OCI-LY1 (cell line): ENCODE measurements at regions not wholly inside any gene's neighbourhood (a gene's known extent, or its start where the extent isn't known, plus 50 kb on each side); places are given as distances from the start of the nearest gene placed in this dataset.

Experiments
- H2AFZ ChIP-seq: fragments of 200-600 bp; sonication (generic), shearing (Covaris generic); 2 replicates; pipeline ENCODE4 v1.6.0; 2014; ENCODE audit warnings: antibody characterized with exemption, mild to moderate bottlenecking, low read length
- H3F3A ChIP-seq: fragments of 200-600 bp; sonication (generic), shearing (Covaris generic); 2 replicates; pipeline ENCODE4 v1.6.0; 2014; ENCODE audit warnings: mild to moderate bottlenecking, antibody characterized with exemption, low read length, moderate library complexity; ENCODE audit not compliant: insufficient read depth
- H3K27ac ChIP-seq: fragments of 200-600 bp; sonication (generic); 2 replicates; pipeline ENCODE4 v1.5.1; 2014; ENCODE audit warnings: low read length, mixed run types, mild to moderate bottlenecking, low read depth; ENCODE audit not compliant: poor library complexity, severe bottlenecking
- H3K27me3 ChIP-seq: fragments of 200-600 bp; sonication (generic); 2 replicates; pipeline ENCODE4 v1.6.0; 2014; ENCODE audit warnings: antibody characterized with exemption, mild to moderate bottlenecking, low read length, moderate library complexity; ENCODE audit not compliant: insufficient read depth
- H3K36me3 ChIP-seq: fragments of 200-600 bp; sonication (generic); 2 replicates; pipeline ENCODE4 v1.6.1; 2014; ENCODE audit warnings: mild to moderate bottlenecking, antibody characterized with exemption, low read length, moderate library complexity, mixed read lengths; ENCODE audit not compliant: insufficient read depth
- H3K4me1 ChIP-seq: fragments of 200-600 bp; sonication (generic); 2 replicates; pipeline ENCODE4 v1.5.1; 2014; ENCODE audit warnings: mild to moderate bottlenecking, low read length, moderate library complexity; ENCODE audit not compliant: insufficient read depth, severe bottlenecking
- H3K4me2 ChIP-seq: fragments of 200-600 bp; sonication (generic), shearing (Covaris generic); 2 replicates; pipeline ENCODE4 v1.6.1; 2014; ENCODE audit warnings: low read length
- H3K4me3 ChIP-seq: fragments of 200-600 bp; sonication (generic); 2 replicates; pipeline ENCODE4 v1.5.1; 2014; ENCODE audit warnings: low read length, low read depth, mild to moderate bottlenecking, mixed read lengths; ENCODE audit not compliant: poor library complexity, severe bottlenecking
- H3K79me2 ChIP-seq: fragments of 200-600 bp; shearing (Covaris generic); 2 replicates; pipeline ENCODE4 v1.6.1; 2016; ENCODE audit warnings: mixed run types, low read length, mixed read lengths; ENCODE audit not compliant: insufficient read depth
- H3K9ac ChIP-seq: fragments of 200-600 bp; sonication (generic), shearing (Covaris generic); 2 replicates; pipeline ENCODE4 v1.6.1; 2014; ENCODE audit warnings: mild to moderate bottlenecking, low read length, mixed read lengths
- H3K9me2 ChIP-seq: fragments of 200-600 bp; sonication (generic), shearing (Covaris generic); 2 replicates; pipeline ENCODE4 v1.6.1; 2014; ENCODE audit warnings: low read depth, mild to moderate bottlenecking, low read length, mixed read lengths
- H3K9me3 ChIP-seq: fragments of 200-600 bp; shearing (Covaris generic); 2 replicates; pipeline ENCODE4 v1.6.1; 2014; ENCODE audit warnings: low read length, mixed read lengths
- H4K20me1 ChIP-seq: fragments of 200-600 bp; sonication (generic), shearing (Covaris generic); 2 replicates; pipeline ENCODE4 v1.6.0; 2016; ENCODE audit warnings: mild to moderate bottlenecking, low read length; ENCODE audit not compliant: insufficient read depth
- CTCF ChIP-seq: fragments of 200-600 bp; sonication (generic), shearing (Covaris generic); IDR thresholded peaks from 2 replicates; pipeline ENCODE4 v1.5.1; 2017; ENCODE audit warnings: mild to moderate bottlenecking, antibody characterized with exemption, low read length, moderate library complexity, mixed read lengths
- EZH2 ChIP-seq: fragments of 200-600 bp; sonication (generic), shearing (Covaris generic); IDR thresholded peaks from 2 replicates; pipeline ENCODE4 v1.8.0; 2017; ENCODE audit warnings: borderline replicate concordance, mixed run types, mild to moderate bottlenecking, antibody characterized with exemption, low read length, moderate library complexity, mixed read lengths

- Histone ChIP-seq H3K4me1 (no peaks in the 10 kb centered on the region), H3K27ac (no peak overlapping the region), H3K4me2 (no peak overlapping the region), H3F3A (no peaks in the 10 kb centered on the region), H3K36me3 (no peaks in the 10 kb centered on the region), H3K9me3 (no peaks in the 10 kb centered on the region), H3K9me2 (no peaks in the 10 kb centered on the region), H2AFZ (no peak overlapping the region), H4K20me1 (no peaks in the 10 kb centered on the region), H3K79me2 (no peaks in the 10 kb centered on the region), H3K27me3 (no peaks in the 10 kb centered on the region), H3K4me3 (no peak overlapping the region), H3K9ac (no peak overlapping the region)
- TF ChIP-seq EZH2 (no peak), CTCF (no peak)
Measured at GRCh38 chrY:19015854-19016253, 242.3 kb upstream of the HSFY2 start.

GRCh38 chrY:19015213-19015612, 241.7 kb upstream of the HSFY2 start:
- H3K9me2 ChIP-seq, result no peaks in the 10 kb centered on the region
- no peak overlapping the region for H3K4me2 ChIP-seq
- no peak overlapping the region for H2AFZ ChIP-seq
- H3K27me3 ChIP-seq, result no peaks in the 10 kb centered on the region
- TF ChIP-seq EZH2 (no peak), CTCF (no peak)
- no peak overlapping the region for H3K27ac ChIP-seq
- no peaks in the 10 kb centered on the region for H3F3A ChIP-seq
- H3K79me2 ChIP-seq, result no peaks in the 10 kb centered on the region
- no peaks in the 10 kb centered on the region for H3K36me3 ChIP-seq
- H3K9ac ChIP-seq, result no peak overlapping the region
- no peaks in the 10 kb centered on the region for H3K9me3 ChIP-seq
- no peaks in the 10 kb centered on the region for H3K4me1 ChIP-seq
- H4K20me1 ChIP-seq, result no peaks in the 10 kb centered on the region
- H3K4me3 ChIP-seq, result no peak overlapping the region

GRCh38 chrY:19012985-19013384, 239.4 kb upstream of the HSFY2 start:
- Histone ChIP-seq H3K9me2 (no peaks in the 10 kb centered on the region), H3K4me1 (no peaks in the 10 kb centered on the region), H3K27me3 (no peaks in the 10 kb centered on the region), H3K9me3 (no peaks in the 10 kb centered on the region), H3K79me2 (no peaks in the 10 kb centered on the region), H3F3A (no peaks in the 10 kb centered on the region), H2AFZ (no peak overlapping the region), H3K4me2 (no peak overlapping the region), H4K20me1 (no peaks in the 10 kb centered on the region), H3K36me3 (no peaks in the 10 kb centered on the region), H3K9ac (no peak overlapping the region), H3K4me3 (no peak overlapping the region), H3K27ac (no peak overlapping the region)
- TF ChIP-seq CTCF (no peak), EZH2 (no peak)
